Ishikawa (cell line): ENCODE measurements at regions not wholly inside any gene's neighbourhood (a gene's known extent, or its start where the extent isn't known, plus 50 kb on each side); places are given as distances from the start of the nearest gene placed in this dataset.
A peak's percentile ranks its signal among the peaks of the same experiment; 100 is the strongest.

Source experiments
- CEBPB ChIP-seq: IDR thresholded peaks from 2 replicates; pipeline ENCODE4 v1.6.1; 2012
- CREB1 ChIP-seq: IDR thresholded peaks from 2 replicates; pipeline ENCODE4 v1.6.1; 2012; ENCODE audit warnings: low read depth
- EGR1 ChIP-seq: IDR thresholded peaks from 2 replicates; pipeline ENCODE4 v1.6.1; 2012
- EP300 ChIP-seq: IDR thresholded peaks from 2 replicates; pipeline ENCODE4 v1.6.1; 2012; ENCODE audit warnings: borderline replicate concordance
- FOXM1 ChIP-seq: IDR thresholded peaks from 2 replicates; pipeline ENCODE4 v1.6.1; 2012; ENCODE audit warnings: low read depth, borderline replicate concordance
- NFIC ChIP-seq: IDR thresholded peaks from 2 replicates; pipeline ENCODE4 v1.6.1; 2012
- RAD21 ChIP-seq: IDR thresholded peaks from 2 replicates; pipeline ENCODE4 v1.6.1; 2012; ENCODE audit warnings: low read depth
- TAF1 ChIP-seq: IDR thresholded peaks from 2 replicates; pipeline ENCODE4 v1.6.1; 2012; ENCODE audit warnings: low read depth, mild to moderate bottlenecking
- TCF12 ChIP-seq: IDR thresholded peaks from 2 replicates; pipeline ENCODE4 v1.6.1; 2012; ENCODE audit warnings: low read depth
- TEAD4 ChIP-seq: IDR thresholded peaks from 2 replicates; pipeline ENCODE4 v1.6.1; 2012
- YY1 ChIP-seq: IDR thresholded peaks from 2 replicates; pipeline ENCODE4 v1.6.1; 2012; ENCODE audit warnings: low read depth
- ZBTB7A ChIP-seq: IDR thresholded peaks from 2 replicates; pipeline ENCODE4 v1.6.1; 2012; ENCODE audit warnings: low read depth
- TF ChIP-seq, protein P1 (sequence below): IDR thresholded peaks from 2 replicates; pipeline ENCODE4 v1.6.1; 2012
- TF ChIP-seq, protein P2 (sequence below): IDR thresholded peaks from 2 replicates; pipeline ENCODE4 v1.6.1; 2012
- TF ChIP-seq, protein P3 (sequence below): IDR thresholded peaks from 2 replicates; pipeline ENCODE4 v1.6.1; 2012; ENCODE audit warnings: low read depth, mild to moderate bottlenecking

DNA sequence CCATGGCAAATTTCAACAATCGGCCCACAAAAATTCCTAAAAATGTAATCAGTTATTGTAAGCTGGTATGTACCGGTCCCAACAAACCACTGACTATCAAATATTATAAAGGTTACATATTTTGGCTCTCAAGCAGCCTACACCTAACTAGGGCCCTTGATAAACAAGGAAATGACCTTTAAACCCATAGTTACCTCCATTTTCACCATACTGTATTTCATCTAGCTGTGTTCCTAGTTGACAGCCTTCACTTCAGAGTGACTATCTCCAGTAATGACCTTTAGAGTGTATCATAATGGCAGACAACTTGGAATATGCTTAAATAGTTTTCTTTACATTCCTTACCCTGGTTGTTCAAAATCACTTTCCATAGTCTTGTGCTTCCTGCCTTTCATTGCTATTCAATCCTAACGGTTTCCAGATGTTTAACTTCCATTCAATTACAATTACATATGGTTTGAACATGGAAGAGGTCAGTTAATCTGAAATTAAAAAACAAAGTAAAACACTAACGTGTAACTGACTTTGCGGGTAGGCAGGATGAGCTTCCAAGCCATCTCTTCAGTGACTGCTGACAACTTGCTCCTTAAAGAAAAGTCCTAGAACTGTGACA lies 111.9 kb upstream of the TSC22D2 start:
- no peak for TF ChIP-seq CEBPB

DNA sequence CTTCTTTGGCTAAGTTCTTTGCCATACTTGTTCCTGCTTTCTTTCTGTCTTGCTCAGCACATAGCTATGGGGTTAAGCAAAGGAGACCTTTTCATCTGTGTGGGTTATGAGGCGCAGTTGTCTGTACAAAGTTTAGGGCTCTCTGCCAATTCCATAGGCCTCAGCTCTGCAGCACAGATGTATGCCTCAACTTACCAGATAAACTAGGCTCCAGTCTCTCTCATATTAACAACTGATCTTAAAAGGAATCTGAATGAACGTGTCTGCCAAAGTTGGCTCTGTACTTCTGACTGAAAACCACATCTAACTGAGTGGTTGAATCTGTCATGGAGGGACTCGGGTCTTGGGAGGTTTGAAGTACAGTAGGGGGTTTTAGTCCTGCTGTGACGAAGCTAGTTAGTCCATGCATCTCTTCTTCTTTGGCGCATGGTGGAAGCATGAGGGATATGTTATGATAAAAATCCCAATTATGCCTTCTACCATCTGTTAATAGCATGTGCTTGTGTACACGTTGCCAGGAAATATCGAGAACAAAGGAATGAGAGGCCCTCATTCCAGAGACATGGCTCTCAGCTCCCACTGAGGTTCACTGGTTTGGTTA lies 114.6 kb upstream of the TSC22D2 start:
- TF ChIP-seq TCF12 (no peak), RAD21 (no peak), ZBTB7A (no peak), CREB1 (no peak), FOXM1 (no peak), EP300 (no peak), NFIC (no peak), TAF1 (no peak), CEBPB (no peak), EGR1 (no peak), YY1 (no peak)
- TF ChIP-seq, protein P1, sequence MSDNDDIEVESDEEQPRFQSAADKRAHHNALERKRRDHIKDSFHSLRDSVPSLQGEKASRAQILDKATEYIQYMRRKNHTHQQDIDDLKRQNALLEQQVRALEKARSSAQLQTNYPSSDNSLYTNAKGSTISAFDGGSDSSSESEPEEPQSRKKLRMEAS = no peak
- TF ChIP-seq, protein P2, sequence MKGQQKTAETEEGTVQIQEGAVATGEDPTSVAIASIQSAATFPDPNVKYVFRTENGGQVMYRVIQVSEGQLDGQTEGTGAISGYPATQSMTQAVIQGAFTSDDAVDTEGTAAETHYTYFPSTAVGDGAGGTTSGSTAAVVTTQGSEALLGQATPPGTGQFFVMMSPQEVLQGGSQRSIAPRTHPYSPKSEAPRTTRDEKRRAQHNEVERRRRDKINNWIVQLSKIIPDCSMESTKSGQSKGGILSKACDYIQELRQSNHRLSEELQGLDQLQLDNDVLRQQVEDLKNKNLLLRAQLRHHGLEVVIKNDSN = no peak
- TF ChIP-seq, protein P3, sequence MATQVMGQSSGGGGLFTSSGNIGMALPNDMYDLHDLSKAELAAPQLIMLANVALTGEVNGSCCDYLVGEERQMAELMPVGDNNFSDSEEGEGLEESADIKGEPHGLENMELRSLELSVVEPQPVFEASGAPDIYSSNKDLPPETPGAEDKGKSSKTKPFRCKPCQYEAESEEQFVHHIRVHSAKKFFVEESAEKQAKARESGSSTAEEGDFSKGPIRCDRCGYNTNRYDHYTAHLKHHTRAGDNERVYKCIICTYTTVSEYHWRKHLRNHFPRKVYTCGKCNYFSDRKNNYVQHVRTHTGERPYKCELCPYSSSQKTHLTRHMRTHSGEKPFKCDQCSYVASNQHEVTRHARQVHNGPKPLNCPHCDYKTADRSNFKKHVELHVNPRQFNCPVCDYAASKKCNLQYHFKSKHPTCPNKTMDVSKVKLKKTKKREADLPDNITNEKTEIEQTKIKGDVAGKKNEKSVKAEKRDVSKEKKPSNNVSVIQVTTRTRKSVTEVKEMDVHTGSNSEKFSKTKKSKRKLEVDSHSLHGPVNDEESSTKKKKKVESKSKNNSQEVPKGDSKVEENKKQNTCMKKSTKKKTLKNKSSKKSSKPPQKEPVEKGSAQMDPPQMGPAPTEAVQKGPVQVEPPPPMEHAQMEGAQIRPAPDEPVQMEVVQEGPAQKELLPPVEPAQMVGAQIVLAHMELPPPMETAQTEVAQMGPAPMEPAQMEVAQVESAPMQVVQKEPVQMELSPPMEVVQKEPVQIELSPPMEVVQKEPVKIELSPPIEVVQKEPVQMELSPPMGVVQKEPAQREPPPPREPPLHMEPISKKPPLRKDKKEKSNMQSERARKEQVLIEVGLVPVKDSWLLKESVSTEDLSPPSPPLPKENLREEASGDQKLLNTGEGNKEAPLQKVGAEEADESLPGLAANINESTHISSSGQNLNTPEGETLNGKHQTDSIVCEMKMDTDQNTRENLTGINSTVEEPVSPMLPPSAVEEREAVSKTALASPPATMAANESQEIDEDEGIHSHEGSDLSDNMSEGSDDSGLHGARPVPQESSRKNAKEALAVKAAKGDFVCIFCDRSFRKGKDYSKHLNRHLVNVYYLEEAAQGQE = no peak

DNA sequence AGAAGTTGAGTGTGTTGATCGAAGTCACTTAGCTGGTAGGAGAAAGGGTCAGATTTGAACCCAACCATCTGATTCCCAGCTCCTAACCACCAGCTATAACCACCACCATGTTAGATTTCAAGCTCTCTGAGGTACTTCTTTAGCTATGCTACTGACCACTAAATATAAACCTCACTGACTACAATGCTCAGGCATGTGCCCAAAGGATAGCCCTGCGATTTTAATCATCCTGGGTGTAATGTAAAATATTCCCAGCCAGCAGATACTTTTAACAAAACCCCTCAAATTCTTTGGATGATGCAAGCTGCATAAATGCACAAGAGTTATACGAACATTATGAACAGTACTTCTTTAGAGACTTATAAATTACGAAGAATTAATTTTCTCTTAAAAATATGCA lies 115.2 kb upstream of the TSC22D2 start:
- no peak for TF ChIP-seq FOXM1
- no peak for TF ChIP-seq EP300
- no peak for TF ChIP-seq CEBPB
- no peak for TF ChIP-seq CREB1
- no peak for TF ChIP-seq EGR1
- TF ChIP-seq TAF1 = no peak
- TF ChIP-seq ZBTB7A = no peak
- TF ChIP-seq, protein P2 = no peak
- no peak for TF ChIP-seq TCF12
- no peak for TF ChIP-seq TEAD4
- TF ChIP-seq RAD21 = no peak
- no peak for TF ChIP-seq NFIC
- TF ChIP-seq, protein P1 = no peak
- TF ChIP-seq, protein P3 = no peak
- TF ChIP-seq YY1 = no peak

DNA sequence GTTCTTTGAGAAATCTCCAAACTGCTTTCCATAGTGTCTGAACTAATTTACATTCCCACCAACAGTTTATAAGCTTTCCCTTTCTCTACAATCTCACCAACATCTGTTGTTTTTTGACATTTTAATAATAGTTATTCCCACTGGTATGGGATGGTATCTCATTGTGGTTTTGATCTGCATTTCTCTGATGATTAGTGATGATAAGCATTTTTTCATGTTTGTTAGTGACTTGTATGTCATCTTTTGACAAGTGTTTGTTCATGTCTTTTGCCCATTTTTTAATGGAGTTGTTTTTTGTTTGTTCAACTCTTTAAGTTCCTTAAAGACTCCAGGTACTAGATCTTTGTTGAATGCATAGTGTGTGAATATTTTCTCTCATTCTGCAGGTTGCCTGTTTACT lies 116.6 kb upstream of the TSC22D2 start:
- TF ChIP-seq CREB1 (no peak), CEBPB (no peak), FOXM1 (no peak), EGR1 (no peak), YY1 (no peak), ZBTB7A (no peak), TCF12 (no peak), EP300 (no peak), TEAD4 (no peak), NFIC (no peak), RAD21 (no peak)
- TF ChIP-seq, protein P2 = no peak
- TF ChIP-seq, protein P1 = no peak

DNA sequence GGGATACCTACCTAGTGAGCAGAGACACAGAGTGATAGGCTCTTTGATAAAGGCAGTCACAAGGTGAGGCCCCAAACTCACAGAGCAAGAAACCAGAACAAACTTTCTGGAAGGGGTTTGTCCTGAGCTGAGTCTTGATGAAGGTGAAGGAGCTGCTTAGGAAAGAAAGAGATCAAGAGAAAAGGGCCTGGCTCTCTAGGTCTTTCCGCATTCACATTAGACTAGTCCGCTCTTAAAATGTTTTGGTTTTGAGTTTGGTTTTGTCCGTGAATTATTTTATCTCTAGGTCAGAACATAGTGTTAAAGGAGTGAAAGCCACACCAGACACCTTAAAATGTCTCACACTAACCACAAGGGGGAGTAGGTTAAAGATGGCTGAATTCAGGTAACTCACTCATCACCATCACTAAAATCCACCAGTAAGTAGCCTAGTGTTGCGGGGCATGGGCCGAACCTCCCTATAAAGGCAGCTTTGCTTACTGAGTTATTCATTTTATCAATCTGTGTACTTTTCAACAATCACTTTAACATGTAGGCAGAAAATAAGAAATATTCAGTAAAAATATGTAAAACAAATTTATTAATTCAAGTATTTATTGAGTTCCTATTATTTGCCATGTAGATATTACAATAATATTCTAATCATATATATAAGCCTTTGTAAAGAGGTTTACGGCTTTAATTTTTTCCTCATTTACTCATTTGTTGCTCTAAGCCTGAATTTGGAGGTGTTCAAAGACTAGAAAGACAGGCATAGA lies 121.5 kb upstream of the TSC22D2 start:
- no peak for TF ChIP-seq CREB1
- TF ChIP-seq RAD21 = peak; percentile 75
- TF ChIP-seq ZBTB7A = no peak
- TF ChIP-seq, protein P3 = no peak
- peak; percentile 76 for TF ChIP-seq YY1
- TF ChIP-seq, protein P1 = no peak
